Stomach (tissue), 8 donors: ENCODE measurements at regions not wholly inside any gene's neighbourhood (a gene's known extent, or its start where the extent isn't known, plus 50 kb on each side); places are given as distances from the start of the nearest gene placed in this dataset.

Source experiments
- DNase-seq, 2 donors: peaks; one replicate each; pipeline versions ENCODE4 v3.0.0 to v3.0.0-alpha.2; 2013 to 2019
- H3K27ac ChIP-seq, 5 donors: fragments of 200-600 bp in 4 of 5; sonication (generic) in 4 of 5; one replicate each; pipeline ENCODE4 v1.5.1; 2013 to 2019; ENCODE audit warnings: mild to moderate bottlenecking in 1 of 5, moderate library complexity in 1 of 5
- H3K27me3 ChIP-seq, 3 donors: fragments of 200-600 bp; sonication (generic); one replicate each; pipeline ENCODE4 v1.5.1; 2017 to 2019; ENCODE audit warnings: mixed run types in 1 of 3
- H3K36me3 ChIP-seq, 4 donors: fragments of 200-600 bp; sonication (generic); 1 replicate in 3 of 4; 2 replicates in 1 of 4; pipeline ENCODE4 v1.5.1; 2016 to 2019
- H3K4me1 ChIP-seq, 4 donors: fragments of 200-600 bp; sonication (generic); one replicate each; pipeline ENCODE4 v1.5.1; 2016 to 2019
- H3K4me3 ChIP-seq, 4 donors: fragments of 200-600 bp; sonication (generic) in 3 of 4; one replicate each; pipeline ENCODE4 v1.5.1; 2016 to 2019; ENCODE audit warnings: mild to moderate bottlenecking in 1 of 4
- H3K9me3 ChIP-seq, 4 donors: fragments of 200-600 bp; sonication (generic); one replicate each; pipeline ENCODE4 v1.5.1; 2016 to 2019
- EP300 ChIP-seq: sonication (generic); formaldehyde crosslinking; IDR thresholded peaks from one replicate; pipeline ENCODE4 v1.6.1; 2017; ENCODE audit warnings: antibody characterized with exemption
- POLR2A ChIP-seq, 4 donors: fragments of 450-650 bp; IDR thresholded peaks; one replicate each; pipeline ENCODE4 v1.6.1; 2016; ENCODE audit warnings: antibody characterized with exemption in 4 of 4, control low read depth in 2 of 4, mild to moderate bottlenecking in 1 of 4, moderate library complexity in 1 of 4
- POLR2AphosphoS5 ChIP-seq, 3 donors: sonication (generic); formaldehyde crosslinking; IDR thresholded peaks; one replicate each; pipeline ENCODE4 v1.6.1; 2016; ENCODE audit warnings: antibody characterized with exemption in 3 of 3
- WGBS, 5 donors: extraction: QIAGEN DNeasy Blood & Tissue Kit in 3 of 5; methylation state at CpG; one replicate each; pipeline versions ENCODE4 v1.1.5 to v1.1.7; 2013 to 2018; 5-methylcytosine and 5-hydroxymethylcytosine counted together
- intact Hi-C: fragments of 100-400 bp; cut with DNase I; formaldehyde crosslinking; loops from one replicate; pipeline ENCODE4 v1.15.1; 2023; ENCODE audit warnings: low total_unique reads
- TF ChIP-seq, protein P1 (sequence below), 7 experiments: fragments of 450-650 bp in 4 of 7; fragments of 200-600 bp in 3 of 7; sonication (generic) in 3 of 7; IDR thresholded peaks; one replicate each; pipeline ENCODE4 v1.5.1; 2016 to 2019; ENCODE audit warnings: antibody characterized with exemption in 7 of 7, control low read depth in 2 of 7, mild to moderate bottlenecking in 1 of 7
- donor health status: healthy with polysubstance abuse.
- donor health status: Bipolar disorder and iron deficiency.
- donor health status: healthy.

DNA sequence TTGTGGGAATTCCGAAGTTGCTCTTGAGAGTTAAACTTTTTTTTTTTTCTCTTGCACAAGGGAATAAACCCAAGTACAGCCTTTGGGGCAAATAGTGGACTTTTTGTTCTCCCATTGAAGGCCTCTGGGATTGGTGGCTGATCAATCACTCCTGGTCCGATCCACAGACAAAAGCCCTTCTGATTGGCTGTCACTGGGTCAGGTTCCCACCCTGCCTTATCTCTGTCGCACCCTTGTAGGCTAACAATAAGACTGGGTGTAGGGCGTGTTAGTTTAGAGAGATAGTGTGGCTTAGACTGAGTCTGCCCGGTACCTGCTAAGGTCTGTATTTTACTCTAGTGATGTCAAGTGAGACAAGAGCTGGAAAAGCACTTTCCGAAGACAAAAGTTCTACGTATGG lies 380.8 kb downstream of the NDFIP2 start:
- H3K36me3 ChIP-seq = no peaks in the 10 kb centered on the region
- H3K9me3 ChIP-seq = no peaks in the 10 kb centered on the region
- WGBS, 5 donors = 34 to 60% (median 44%) methylated on average over 7 of the region's 7 CpGs
- TF ChIP-seq POLR2A (IDR thresholded peaks at IDR 0.05) (no peak), POLR2AphosphoS5 (IDR thresholded peaks at IDR 0.05) (peak in 1 of 3 donors; percentile 52)
- no peaks in the 10 kb centered on the region for H3K27me3 ChIP-seq
- no peak overlapping the region for H3K4me3 ChIP-seq
- H3K4me1 ChIP-seq = no peaks in the 10 kb centered on the region
- DNase-seq = peak; percentile 48 to 74
- intact Hi-C loops = no loop called here
- H3K27ac ChIP-seq = no peak overlapping the region

DNA sequence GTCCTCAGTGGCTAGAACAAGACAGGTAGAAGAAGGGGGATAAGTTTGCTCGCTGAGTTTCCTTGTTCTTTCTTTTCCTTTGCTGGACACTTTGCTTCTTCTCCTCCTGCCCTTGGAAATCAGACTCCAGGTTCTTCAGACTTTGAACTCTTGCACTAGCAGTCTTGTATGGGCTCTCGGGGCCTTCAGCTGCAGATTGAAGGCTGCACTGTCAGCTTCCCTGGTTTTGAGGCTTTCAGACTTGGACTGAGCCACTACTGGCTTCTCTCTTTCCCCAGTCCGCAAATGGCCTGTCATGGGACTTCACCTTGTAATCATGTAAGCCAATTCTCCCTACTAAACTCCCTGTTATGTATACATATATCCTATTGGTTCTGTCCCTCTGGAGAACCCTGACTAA lies 379.8 kb downstream of the NDFIP2 start:
- H3K4me3 ChIP-seq = no peak overlapping the region
- no peaks in the 10 kb centered on the region for H3K9me3 ChIP-seq
- no peaks in the 10 kb centered on the region for H3K27me3 ChIP-seq
- WGBS, 5 donors = 87 to 91% (median 89%) methylated on average over 3 of the region's 3 CpGs
- H3K27ac ChIP-seq = no peak overlapping the region
- H3K4me1 ChIP-seq = no peaks in the 10 kb centered on the region
- no peak for DNase-seq
- no peaks in the 10 kb centered on the region for H3K36me3 ChIP-seq
- TF ChIP-seq EP300 (no peak), POLR2AphosphoS5 (IDR thresholded peaks at IDR 0.05) (no peak), POLR2A (IDR thresholded peaks at IDR 0.05) (no peak)
- TF ChIP-seq, protein P1, sequence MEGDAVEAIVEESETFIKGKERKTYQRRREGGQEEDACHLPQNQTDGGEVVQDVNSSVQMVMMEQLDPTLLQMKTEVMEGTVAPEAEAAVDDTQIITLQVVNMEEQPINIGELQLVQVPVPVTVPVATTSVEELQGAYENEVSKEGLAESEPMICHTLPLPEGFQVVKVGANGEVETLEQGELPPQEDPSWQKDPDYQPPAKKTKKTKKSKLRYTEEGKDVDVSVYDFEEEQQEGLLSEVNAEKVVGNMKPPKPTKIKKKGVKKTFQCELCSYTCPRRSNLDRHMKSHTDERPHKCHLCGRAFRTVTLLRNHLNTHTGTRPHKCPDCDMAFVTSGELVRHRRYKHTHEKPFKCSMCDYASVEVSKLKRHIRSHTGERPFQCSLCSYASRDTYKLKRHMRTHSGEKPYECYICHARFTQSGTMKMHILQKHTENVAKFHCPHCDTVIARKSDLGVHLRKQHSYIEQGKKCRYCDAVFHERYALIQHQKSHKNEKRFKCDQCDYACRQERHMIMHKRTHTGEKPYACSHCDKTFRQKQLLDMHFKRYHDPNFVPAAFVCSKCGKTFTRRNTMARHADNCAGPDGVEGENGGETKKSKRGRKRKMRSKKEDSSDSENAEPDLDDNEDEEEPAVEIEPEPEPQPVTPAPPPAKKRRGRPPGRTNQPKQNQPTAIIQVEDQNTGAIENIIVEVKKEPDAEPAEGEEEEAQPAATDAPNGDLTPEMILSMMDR (IDR thresholded peaks at IDR 0.05) = no peak
- intact Hi-C loops = no loop called here

DNA sequence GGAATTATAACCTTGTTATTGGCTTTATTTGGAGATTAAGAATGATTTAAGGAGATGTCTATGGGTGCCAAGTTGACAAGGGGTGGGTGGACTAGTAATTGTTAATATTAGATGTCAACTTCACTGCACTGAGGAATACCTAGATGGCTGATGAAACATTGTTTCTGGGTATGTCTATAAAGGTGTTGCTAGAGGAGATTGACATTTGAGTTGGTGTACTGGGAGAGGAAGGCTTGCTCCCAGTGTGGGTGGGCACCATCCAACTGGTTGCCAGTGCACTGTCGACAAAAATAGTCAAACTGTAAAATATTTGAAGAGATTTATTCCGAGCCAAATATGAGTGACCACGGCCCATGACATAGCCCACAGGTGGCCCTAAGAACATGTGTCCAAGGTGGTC lies 378.8 kb downstream of the NDFIP2 start:
- TF ChIP-seq, protein P1 (IDR thresholded peaks at IDR 0.05) = no peak
- TF ChIP-seq POLR2AphosphoS5 (IDR thresholded peaks at IDR 0.05) (no peak), EP300 (no peak), POLR2A (IDR thresholded peaks at IDR 0.05) (no peak)
- H3K27ac ChIP-seq = no peak overlapping the region
- no peaks in the 10 kb centered on the region for H3K36me3 ChIP-seq
- no peaks in the 10 kb centered on the region for H3K27me3 ChIP-seq
- intact Hi-C loops = no loop called here
- no peak overlapping the region for H3K4me3 ChIP-seq
- WGBS, 5 donors = 92 to 97% (median 94%) methylated on average over 3 of the region's 3 CpGs
- H3K4me1 ChIP-seq = no peaks in the 10 kb centered on the region
- H3K9me3 ChIP-seq = no peaks in the 10 kb centered on the region
- DNase-seq = no peak

DNA sequence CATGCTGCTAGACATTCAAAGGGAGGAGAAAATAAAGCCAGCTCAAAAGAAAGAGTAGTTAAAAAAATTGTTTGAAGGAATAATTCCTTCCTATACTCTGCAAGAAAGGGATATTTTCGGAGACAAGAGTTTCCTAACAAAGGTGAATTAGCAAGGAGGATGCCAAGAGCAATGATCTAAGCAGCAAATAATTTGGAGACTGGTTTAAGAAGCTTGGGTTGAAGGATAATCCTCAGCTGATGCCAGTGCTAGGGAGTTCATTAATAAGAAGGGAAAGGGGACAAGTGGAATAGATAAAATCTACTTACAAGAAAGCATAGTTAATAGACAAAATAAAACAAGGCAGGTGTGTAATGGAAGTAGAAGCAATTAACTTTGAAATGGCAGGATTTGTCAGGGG lies 372.3 kb downstream of the NDFIP2 start:
- H3K4me1 ChIP-seq = no peaks in the 10 kb centered on the region
- H3K27me3 ChIP-seq = no peaks in the 10 kb centered on the region
- H3K9me3 ChIP-seq = no peaks in the 10 kb centered on the region
- TF ChIP-seq POLR2AphosphoS5 (IDR thresholded peaks at IDR 0.05) (no peak), EP300 (no peak), POLR2A (IDR thresholded peaks at IDR 0.05) (no peak)
- TF ChIP-seq, protein P1 (IDR thresholded peaks at IDR 0.05) = no peak
- no peaks in the 10 kb centered on the region for H3K36me3 ChIP-seq
- intact Hi-C loops = no loop called here
- 40 to 61% (median 50%) methylated on average over 1 of the region's 1 CpG for WGBS, 5 donors
- no peak overlapping the region for H3K27ac ChIP-seq
- DNase-seq = no peak
- no peak overlapping the region for H3K4me3 ChIP-seq

DNA sequence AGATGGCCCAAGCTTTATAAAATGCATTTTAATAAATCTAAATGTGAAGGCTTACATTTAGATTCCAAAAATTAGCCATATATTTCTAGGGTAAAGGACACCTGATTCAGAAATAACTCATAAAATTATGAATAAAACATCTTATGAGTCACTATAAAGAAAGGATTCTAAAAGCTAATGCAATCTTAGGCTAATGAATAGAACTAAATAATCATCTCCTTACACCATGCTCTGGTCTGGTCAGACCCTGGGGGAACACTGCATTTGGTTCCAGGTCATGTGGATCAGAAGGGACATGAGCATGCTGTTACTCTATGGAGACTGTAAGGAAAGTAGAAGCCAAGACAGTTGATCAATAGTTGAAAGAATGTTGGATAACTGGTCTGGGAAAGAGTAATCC lies 370.4 kb downstream of the NDFIP2 start:
- no peaks in the 10 kb centered on the region for H3K36me3 ChIP-seq
- H3K27me3 ChIP-seq = no peaks in the 10 kb centered on the region
- H3K4me3 ChIP-seq = no peak overlapping the region
- no peak for TF ChIP-seq POLR2A (IDR thresholded peaks at IDR 0.05)
- TF ChIP-seq, protein P1 (IDR thresholded peaks at IDR 0.05) = no peak
- TF ChIP-seq POLR2AphosphoS5 (IDR thresholded peaks at IDR 0.05) = no peak
- TF ChIP-seq EP300 = no peak
- no peaks in the 10 kb centered on the region for H3K4me1 ChIP-seq
- H3K27ac ChIP-seq = no peak overlapping the region
- H3K9me3 ChIP-seq = no peaks in the 10 kb centered on the region
- DNase-seq = no peak
- intact Hi-C loops = no loop called here
